G401 (cell line): ENCODE measurements at regions not wholly inside any gene's neighbourhood (a gene's known extent, or its start where the extent isn't known, plus 50 kb on each side); places are given as distances from the start of the nearest gene placed in this dataset.

Experiments
- DNase-seq: peaks from one replicate; pipeline ENCODE4 v3.0.0-alpha.2; 2015; ENCODE audit warnings: low spot score
- in situ Hi-C: cut with HindIII; loops from 2 replicates; pipeline ENCODE4 v1.10.0; 2016; ENCODE audit warnings: low sequenced_read_pairs, mixed read lengths

DNA sequence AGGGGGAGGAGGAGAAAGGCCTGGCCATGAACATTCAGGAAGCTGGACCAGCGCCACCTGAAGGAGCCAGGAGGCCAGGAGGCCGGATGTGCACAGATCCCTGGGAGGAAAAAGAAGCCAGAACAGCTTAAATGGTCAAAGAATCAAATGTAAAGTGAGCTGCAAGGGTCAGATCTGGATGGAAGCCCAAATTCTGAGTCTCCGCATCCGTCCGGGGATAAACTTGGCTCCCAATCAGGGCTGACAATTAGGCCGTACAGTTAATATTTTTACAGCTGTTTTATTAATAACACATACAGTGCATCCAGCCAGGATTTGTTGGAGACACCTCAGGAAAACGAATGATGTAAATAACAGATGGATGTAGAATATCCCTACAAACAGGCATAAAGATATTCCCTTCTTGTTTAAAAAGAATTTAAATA is 495.1 kb upstream of the TCF4 start:
- in situ Hi-C loops: loop anchor here (5.0 kb wide), 1 partner anchor 36 kb away; no protein-coding TSS in a partner anchor
- peak; percentile 39 for DNase-seq

DNA sequence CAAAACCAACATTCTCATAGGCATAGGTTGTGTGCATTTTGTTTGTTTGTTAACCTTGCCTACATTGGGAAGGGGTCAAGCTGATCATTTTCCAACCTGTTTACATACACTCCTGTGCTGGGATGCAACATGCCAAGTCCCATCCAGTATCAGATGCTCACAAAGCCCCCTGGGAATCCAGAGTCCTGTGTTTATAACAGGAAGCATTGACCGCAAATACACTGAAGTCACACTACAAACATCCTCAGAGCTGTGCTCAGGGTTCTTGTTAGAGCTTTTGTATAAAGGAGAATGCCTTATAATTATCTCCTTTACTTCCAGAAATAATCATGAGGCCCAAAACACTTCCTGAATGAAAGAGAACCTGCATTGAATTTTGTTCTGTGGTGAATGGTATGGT is 488.7 kb upstream of the TCF4 start:
- in situ Hi-C loops: no loop called here
- DNase-seq: no peak

DNA sequence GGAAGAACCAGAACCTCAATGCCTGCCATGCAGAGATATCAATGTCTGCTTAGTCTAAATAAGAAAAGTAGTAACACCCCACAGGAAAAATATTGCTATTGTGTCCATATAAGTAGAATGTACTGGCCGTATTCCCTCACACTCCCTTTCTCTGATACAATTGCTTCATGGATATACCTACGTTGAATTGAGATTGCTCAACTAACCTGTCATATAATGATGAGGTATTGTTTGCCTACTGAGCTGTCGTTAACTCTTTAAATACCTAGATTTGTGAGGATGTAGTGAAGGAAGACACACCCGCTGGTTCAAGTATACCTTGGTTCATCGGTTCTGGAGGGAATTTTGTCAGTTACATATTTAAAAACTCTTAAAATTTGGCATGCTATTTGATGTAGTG is 480.7 kb upstream of the TCF4 start:
- in situ Hi-C loops: no loop called here
- DNase-seq: no peak

DNA sequence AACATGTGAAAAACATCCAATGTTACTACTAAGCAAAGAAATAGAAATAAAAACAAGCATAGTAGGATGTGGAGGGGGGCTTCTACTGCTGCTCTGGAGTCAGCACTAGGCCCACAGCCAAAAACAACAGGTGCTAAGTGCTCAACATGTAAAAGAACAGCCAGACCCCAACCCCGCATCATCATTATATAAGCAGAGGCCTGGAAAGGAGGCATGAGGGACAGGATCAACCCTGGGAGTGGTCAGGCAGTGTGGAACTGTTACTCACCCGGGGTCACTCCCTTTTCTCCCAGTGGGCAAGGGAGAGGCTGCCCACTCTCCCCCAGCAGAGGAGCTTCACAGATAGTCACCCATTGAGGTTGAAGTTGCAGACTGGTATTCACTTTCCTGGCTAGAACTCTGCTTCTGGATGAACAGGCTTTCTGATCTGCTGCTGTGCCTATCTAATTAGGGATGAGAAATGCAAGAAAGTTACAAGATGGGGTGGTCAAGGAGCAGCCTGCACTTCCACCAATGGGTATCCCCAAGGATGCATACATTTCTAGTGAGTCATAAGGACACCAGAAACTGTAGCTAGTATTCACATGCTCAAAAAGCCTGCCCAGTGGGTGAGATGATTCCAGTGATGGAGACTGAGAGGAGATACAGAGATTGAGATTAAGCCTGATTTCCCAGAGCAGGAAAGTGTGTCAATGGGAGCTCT is 480.1 kb upstream of the TCF4 start:
- DNase-seq: no peak
- in situ Hi-C loops: no loop called here

DNA sequence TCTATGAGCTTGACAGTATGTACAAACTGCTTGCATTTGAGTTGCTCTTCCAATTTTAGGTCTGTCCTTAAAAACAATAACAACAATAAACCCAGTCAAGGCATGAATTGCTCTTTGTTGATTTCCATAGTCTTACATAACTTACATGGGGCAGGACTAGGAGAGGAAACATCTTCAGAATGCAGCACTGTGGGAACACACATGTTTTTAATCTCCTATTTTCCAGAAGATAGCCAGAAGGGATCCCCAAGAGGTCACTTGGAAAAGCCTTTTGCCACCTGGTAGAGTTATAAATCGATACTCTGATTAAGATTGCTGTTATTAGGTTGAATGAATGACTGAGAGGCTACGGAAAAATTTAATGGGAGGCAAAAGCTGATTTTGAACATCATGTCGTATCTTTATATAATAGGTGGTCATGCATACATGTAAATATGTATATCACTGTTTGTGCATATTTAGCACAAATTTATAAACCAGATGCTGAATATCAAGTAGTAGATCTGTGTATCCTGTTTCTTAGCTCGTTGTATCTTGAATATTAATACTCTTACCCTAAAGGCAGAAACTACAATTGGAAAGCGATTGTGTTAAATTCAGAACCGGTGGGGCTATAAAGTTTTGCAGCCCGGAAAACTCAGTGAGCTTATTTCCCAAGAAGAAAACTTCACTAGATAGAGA is 479.4 kb upstream of the TCF4 start:
- no peak for DNase-seq
- in situ Hi-C loops: no loop called here

DNA sequence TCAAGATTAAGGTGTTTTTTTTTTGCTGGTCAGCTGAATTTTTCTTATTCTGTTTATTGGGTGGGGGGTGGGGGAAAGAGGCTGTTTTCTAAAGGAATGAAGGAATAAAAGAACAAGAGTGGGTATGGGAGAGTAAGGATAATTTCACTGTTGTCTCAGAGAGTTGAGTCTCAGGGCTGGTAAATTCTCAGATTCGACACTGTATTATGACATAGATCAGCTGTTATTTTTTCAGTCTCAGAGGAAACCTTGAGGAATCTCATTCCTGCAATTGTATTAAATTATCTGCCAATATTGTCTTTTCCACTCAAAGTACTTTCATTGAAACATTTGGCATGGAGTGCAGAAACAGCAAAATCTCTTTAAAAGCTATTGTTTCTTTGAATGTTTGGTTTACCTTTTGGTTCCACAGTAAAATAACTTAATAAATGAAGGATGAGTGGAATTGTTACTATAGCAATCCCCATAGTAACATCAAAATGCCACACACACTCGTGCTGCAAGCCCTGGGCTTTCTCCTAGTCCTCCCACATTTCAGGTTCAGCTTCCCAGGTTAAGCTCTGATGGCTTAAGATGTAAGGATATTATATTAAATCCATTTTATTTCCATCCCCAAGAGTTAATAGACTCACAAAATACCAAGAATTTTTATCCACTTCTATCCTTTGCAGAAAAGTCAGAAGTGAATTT is 478.7 kb upstream of the TCF4 start:
- in situ Hi-C loops: no loop called here
- DNase-seq: no peak

DNA sequence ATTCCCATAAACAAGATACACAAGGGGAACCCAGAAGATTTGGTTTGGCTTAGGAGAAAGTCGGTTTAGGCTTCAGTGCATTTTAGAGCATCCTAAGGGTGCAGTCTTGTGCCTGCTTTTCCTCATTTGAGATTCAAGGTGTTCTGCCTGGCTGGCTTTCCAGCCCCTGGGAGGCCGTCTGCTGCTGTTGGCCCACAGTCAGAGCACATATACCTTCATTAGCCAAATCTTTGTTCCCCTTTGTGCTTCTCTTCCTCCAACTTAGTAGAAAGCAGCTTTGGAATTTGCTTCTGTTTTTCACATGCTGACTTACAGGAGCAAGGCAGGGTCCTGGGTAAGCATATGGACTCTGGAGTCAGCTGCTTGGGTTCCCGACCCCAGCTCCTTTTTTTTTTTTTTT is 477.1 kb upstream of the TCF4 start:
- in situ Hi-C loops: no loop called here
- DNase-seq: peak; percentile 36

DNA sequence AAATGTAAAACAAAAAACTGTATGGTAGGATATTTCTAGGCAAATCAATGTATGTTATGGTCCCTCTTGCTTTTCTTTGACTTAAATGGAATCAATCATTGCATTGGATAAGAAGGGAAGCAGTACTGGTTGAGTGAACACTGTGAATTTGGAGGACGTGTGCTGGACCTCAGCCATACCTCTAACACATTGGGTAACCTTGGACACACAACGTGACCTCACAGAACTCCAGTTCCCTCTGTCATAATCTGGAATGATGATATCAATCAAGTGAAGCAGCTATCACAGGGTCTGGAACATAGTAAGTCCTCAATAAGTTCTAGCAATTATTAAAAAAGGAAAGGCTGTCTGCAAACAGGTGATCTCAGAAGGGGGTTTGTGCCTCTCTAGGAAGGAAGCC is 474.9 kb upstream of the TCF4 start:
- in situ Hi-C loops: no loop called here
- no peak for DNase-seq

DNA sequence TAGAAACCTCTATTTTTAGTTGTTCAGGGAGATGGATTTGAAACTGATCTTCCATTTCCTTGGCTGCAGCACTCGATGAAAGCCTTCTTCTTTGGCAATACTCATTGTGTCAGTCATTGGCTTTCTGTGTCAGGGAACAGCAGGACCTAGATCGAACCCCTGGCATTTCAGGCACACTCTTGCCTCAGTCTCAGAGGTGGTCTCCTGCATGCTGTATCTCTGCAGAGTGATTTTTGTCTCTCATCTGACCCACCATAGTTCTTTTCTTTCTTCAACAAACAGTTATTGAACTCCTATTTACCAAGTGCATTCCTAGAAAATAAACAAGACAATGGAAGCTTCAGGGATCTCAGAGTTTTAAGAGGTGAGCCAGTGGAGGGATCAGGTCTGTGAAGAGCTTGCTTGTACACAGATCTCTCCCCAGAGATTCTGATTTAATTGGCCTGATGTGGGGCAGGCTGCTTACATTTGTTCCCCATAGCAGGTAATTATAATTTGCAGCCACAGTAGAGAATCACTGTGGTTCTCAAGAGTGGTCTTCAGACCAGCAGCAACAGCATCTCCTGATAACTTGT is 473.1 kb upstream of the TCF4 start:
- in situ Hi-C loops: no loop called here
- DNase-seq: no peak

DNA sequence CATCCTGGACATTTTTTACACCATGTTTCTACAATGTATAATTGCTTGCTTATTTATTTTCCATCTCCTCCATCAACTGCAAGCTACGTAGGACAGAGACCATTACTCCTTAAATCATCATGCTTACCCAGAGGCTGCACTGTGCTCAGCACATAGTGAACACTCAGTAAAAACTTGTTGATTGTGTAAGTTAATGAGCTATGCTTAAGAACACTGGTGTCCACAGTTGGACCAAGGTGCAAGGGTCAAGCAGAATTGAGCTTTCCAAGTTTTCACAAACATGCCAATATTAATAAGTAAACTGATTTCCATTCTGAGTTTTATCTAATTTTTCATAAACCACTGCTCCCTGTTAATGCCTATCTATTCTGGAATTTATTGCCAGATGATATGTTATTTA is 464.2 kb upstream of the TCF4 start:
- no peak for DNase-seq
- in situ Hi-C loops: no loop called here

DNA sequence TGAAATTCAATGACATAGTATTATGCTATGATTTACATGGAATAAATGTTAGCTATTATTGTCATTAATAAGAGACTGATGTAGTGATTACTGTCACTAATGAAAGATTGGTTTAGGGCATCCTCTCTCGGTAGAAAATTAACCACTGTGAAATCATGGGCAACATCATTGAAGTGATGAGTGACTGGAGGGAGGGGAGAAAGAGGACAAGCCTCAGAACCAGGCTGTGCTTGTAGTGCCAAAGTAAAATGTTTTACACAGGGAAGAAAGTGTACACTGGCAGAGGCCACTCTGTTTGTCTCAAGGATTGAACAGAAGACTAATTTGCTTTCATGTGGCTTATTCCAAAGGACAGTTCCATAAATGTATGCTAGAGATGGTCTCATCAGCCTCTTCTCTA is 456.2 kb upstream of the TCF4 start:
- in situ Hi-C loops: no loop called here

DNA sequence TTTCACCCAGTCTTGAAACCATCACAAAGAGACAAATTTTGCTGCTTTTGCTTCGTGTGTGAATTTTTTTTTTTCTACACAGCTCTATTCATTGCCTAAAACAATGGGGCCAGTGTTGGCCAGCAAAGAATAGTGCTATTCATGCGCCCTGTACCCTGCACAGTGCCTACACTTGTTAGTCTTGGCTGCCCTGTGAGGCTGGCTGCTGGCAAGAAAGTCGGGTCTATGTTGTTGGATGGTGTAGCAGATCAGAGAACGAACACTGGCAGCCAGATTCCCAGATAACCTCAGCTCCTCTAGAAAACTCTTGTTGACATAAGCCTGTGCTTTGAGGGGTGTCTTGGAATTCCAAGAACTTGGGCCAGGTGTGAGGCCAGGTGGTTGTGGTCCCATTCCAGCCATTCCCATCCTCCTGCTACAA is 455.7 kb upstream of the TCF4 start:
- peak; percentile 36 for DNase-seq
- in situ Hi-C loops: no loop called here

More for the DNA sequence above, 456.2 kb upstream of the TCF4 start:
- DNase-seq: no peak

DNA sequence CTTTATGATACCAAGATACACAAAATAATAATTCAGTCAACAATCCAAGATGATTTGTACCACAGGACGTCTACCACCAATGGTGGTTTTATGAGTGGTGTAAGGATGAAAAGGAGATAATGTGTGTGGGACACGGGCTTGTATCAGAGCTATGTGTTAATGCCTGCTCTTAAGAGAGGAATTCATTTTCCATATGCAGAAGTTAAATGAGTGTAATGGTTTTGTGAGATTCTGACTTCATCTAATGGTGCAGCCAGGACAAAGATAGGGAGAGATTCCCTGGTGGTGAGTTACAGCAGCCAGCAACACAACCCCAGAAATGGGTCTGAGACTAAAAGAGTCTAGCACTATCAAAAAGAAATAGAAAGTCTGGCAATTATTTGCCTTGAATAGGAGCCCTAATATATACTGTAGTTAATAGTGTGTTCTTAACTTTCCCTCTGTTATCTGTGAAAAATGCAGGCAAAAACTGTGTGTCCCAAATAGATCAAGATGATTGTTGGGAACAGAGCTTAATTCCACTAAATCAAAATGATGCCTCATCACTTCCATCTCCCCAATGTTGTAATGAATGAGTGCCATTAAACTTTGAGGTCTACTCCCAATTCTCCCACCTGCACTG is 455.0 kb upstream of the TCF4 start:
- DNase-seq: no peak
- in situ Hi-C loops: no loop called here

DNA sequence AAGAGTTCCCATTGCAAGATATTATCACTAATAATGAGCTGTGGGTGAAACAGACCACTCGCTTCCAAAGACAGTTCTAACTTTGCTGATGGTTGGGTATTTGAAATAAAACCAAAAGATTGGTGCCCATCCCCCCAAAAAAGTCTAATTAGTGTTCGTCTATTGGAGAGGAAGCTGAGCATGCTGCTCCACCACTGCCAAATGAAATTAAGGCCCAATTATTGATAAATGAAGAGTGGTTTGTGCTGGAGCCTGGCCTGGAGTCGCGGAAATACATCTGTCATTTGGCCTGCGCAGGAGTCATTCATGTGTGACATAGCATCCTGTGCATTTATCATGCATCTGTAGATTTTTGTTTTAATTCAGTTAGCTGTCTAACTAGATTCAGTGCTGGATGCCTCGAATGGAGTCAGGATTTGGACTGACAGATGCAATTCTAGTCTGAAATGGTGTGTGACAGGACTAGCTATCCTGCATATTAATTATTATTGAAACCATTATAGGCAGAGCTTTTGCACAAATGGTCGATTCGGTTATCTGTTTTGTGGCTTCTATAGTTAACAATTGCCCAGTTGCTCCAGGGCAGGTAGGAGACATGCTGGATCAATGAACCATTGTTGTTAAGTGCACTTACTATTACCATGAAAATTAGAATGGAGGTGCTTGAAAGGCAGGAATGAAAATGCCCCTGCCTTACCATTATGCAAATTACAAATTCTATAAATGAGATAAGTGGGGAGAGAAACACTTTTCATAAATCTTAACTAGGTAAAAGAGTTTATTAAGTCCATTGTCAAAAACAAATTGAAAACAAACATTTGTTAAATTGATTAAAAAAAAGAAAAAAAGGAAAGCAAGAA is 450.4 kb upstream of the TCF4 start:
- DNase-seq: no peak
- in situ Hi-C loops: no loop called here

DNA sequence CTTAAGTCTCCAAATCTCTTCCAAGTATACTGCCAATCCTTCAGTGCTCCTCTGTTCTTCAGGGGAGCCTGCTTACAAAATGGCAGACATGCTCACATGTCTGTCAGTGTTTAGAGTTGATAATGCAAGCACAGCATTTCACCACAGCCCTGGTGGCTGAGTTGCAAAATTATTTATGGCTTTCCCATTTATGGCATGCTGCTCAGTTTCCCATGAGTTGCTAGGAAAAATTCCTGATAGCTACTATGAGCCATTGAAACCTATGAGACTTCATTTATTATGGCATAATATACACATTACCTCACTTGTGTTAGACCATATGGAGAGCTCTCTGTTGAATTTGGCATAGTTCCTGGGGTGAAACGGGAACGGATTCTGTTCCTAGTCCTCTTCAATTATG is 448.7 kb upstream of the TCF4 start:
- DNase-seq: no peak
- in situ Hi-C loops: no loop called here

DNA sequence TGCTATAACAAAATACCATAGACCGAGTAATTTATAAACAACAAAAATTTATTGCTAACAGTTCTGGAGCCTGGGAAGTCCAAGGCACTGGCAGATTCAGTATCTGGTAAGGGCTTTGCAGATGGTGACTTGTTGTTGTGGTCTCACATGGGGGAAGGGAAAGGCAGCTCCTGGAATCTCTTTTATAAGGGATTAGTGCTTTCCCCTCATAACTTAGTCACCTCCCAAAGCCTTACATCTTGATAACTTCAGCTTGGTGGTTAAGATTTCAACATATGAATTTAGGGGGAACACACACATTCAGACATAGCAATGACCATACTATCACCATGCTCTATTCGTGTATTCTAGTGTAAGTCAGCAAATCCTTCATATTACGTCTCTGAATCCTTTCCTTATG is 447.6 kb upstream of the TCF4 start:
- in situ Hi-C loops: no loop called here
- DNase-seq: no peak

DNA sequence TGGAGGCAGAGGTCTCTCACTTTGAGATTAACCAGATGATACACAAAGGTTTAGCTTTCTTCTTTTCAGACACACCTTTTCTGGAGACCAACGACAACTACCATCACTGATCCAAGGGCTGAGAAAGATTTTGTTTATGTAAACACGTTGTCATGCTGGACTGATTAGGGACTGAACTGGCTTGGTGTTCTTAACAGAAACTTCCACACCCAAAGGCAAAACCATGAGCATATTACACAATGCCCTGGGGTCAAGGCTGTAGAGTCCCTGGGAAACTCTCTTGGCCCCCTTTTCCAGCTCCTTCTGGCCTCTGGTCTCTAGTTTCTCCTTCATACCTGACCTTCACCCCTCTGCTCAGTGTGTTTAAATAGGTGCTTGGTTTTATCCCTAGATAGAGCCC is 447.0 kb upstream of the TCF4 start:
- in situ Hi-C loops: no loop called here
- DNase-seq: no peak

DNA sequence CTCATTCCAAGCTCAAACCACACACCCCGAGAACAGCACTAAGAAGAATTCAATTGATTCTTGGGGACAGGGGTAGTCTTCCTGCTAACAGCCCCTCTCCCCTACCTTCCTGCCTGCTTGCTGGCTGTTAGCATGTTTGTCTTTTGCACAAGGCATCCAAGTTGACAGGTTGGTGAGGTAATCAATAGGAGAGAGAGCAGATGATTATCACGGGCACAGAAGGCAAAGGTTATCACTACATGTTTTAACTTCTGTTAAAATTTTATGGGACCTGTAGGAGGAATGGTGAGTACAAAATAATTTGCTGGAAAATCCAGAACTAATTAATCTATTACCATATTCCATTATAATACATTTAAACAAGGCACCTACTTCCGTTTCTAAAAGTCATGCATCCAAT is 442.1 kb upstream of the TCF4 start:
- in situ Hi-C loops: no loop called here
- no peak for DNase-seq

DNA sequence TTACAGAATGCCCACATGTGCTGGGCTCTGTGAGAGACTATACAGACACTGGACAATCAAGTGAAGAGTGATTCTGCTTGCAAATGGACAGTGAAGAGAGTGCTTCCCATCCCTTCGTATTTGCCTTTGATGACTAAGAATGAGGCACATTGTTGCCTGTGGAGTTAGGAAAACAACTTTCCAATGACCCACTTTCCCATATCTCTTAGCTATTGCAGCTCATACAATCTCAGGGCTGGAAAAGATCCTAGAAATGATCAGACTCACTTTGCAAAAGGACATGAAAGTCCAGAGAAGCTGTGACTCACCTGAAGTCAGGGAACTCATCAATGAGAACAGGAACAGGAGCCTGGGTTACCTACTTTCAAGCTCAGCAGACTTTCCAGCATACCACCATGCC is 440.5 kb upstream of the TCF4 start:
- in situ Hi-C loops: no loop called here
- DNase-seq: no peak
